ENCODE measurements at regions not wholly inside any gene's neighbourhood (a gene's known extent, or its start where the extent isn't known, plus 50 kb on each side); places are given as distances from the start of the nearest gene placed in this dataset.

DNA sequence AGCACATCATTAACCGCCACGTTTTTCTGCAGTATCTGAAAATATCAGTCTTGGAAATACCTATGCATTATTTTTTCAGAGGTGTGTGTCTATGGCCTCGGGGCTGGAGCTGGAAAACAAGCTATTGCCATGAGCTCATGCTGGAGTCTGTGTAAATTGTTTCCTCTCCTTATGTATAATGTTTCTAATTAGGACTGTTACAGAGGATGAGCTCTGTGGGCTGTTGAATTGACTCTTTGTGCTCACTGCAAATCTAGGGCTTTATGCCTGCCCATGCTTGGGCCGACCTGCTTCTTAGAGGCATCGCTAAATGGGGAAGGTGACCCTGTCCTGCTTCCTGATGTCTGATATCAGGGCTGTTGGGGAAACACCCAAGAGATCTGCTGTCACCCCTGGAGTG lies 80.8 kb upstream of the SLC22A16 start:
- Histone ChIP-seq H3K4me3 (ENCODE audit: insufficient read depth, low read depth, low read length) (no peak overlapping the region), H4K5ac (ENCODE audit: low read depth, low read length) (no peak overlapping the region), H2BK20ac (ENCODE audit: low read depth, low read length) (no peak overlapping the region), H3K18ac (ENCODE audit: low read depth, low read length) (no peak overlapping the region), H3K14ac (replicated peaks; ENCODE audit: low read depth, low read length) (no peak overlapping the region), H3K23ac (ENCODE audit: low read depth, low read length) (no peak overlapping the region), H3K36me3 (ENCODE audit: control insufficient read depth, insufficient read depth, low read length) (no peaks in the 10 kb centered on the region), H2AK9ac (replicated peaks; ENCODE audit: low read depth, low read length, poor library complexity) (no peak overlapping the region), H2BK15ac (ENCODE audit: low read depth, low read length) (no peak overlapping the region), H4K20me1 (ENCODE audit: insufficient read depth, low read length) (no peaks in the 10 kb centered on the region), H3K9me1 (ENCODE audit: insufficient read depth, low read length) (no peaks in the 10 kb centered on the region), H3K4ac (ENCODE audit: low read depth, low read length) (no peak overlapping the region), H2AFZ (replicated peaks; ENCODE audit: low read length, poor library complexity) (no peak overlapping the region), H3K4me2 (ENCODE audit: low read depth, low read length) (no peak overlapping the region), H3K79me1 (ENCODE audit: low read depth in 1 of 2, low read length in 2 of 2) (no peaks in the 10 kb centered on the region), H2BK120ac (ENCODE audit: low read depth, low read length) (no peak overlapping the region), H3K4me1 (ENCODE audit: control insufficient read depth, insufficient read depth, low read length) (no peaks in the 10 kb centered on the region), H3K9ac (ENCODE audit: low read depth, low read length) (no peak overlapping the region), H3K27ac (ENCODE audit: insufficient read depth, low read length) (no peak overlapping the region), H2AK5ac (ENCODE audit: low read depth, low read length) (no peak overlapping the region), H4K91ac (ENCODE audit: insufficient read depth, low read depth, low read length) (no peak overlapping the region), H3K9me3 (ENCODE audit: control insufficient read depth, insufficient read depth, low read length) (0 out of 2 replicates have a peak, but pooled peaks cover 2% of the 10 kb centered on the region), H3K56ac (ENCODE audit: extremely low read depth, insufficient read depth, low read length) (no peak overlapping the region), H4K8ac (ENCODE audit: low read depth in 2 of 2, low read length in 2 of 2) (no peak overlapping the region), H2BK5ac (ENCODE audit: low read depth, low read length, poor library complexity, severe bottlenecking) (no peak overlapping the region), H3K27me3 (ENCODE audit: control insufficient read depth, insufficient read depth, low read length) (no peaks in the 10 kb centered on the region; the same call in 1 of the 2 replicates)
- in situ Hi-C loops (cut with MboI; ENCODE audit: low sequenced_read_pairs): no loop called here
- no peak for TF ChIP-seq MAZ (IDR thresholded peaks at IDR 0.05; ENCODE audit: borderline replicate concordance, low read depth, low read length)
- TF ChIP-seq MAFK (IDR thresholded peaks at IDR 0.05; ENCODE audit: low read depth, low read length): no peak
- TF ChIP-seq, protein P1, sequence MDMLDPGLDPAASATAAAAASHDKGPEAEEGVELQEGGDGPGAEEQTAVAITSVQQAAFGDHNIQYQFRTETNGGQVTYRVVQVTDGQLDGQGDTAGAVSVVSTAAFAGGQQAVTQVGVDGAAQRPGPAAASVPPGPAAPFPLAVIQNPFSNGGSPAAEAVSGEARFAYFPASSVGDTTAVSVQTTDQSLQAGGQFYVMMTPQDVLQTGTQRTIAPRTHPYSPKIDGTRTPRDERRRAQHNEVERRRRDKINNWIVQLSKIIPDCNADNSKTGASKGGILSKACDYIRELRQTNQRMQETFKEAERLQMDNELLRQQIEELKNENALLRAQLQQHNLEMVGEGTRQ (IDR thresholded peaks at IDR 0.05; ENCODE audit: low read depth, low read length): no peak
- TF ChIP-seq RCOR1 (IDR thresholded peaks at IDR 0.05; ENCODE audit: insufficient replicate concordance, low read length): no peak
- TF ChIP-seq, protein P2, sequence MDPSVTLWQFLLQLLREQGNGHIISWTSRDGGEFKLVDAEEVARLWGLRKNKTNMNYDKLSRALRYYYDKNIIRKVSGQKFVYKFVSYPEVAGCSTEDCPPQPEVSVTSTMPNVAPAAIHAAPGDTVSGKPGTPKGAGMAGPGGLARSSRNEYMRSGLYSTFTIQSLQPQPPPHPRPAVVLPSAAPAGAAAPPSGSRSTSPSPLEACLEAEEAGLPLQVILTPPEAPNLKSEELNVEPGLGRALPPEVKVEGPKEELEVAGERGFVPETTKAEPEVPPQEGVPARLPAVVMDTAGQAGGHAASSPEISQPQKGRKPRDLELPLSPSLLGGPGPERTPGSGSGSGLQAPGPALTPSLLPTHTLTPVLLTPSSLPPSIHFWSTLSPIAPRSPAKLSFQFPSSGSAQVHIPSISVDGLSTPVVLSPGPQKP (IDR thresholded peaks at IDR 0.05; ENCODE audit: borderline replicate concordance, low read depth, low read length): no peak
- TF ChIP-seq, protein P3, sequence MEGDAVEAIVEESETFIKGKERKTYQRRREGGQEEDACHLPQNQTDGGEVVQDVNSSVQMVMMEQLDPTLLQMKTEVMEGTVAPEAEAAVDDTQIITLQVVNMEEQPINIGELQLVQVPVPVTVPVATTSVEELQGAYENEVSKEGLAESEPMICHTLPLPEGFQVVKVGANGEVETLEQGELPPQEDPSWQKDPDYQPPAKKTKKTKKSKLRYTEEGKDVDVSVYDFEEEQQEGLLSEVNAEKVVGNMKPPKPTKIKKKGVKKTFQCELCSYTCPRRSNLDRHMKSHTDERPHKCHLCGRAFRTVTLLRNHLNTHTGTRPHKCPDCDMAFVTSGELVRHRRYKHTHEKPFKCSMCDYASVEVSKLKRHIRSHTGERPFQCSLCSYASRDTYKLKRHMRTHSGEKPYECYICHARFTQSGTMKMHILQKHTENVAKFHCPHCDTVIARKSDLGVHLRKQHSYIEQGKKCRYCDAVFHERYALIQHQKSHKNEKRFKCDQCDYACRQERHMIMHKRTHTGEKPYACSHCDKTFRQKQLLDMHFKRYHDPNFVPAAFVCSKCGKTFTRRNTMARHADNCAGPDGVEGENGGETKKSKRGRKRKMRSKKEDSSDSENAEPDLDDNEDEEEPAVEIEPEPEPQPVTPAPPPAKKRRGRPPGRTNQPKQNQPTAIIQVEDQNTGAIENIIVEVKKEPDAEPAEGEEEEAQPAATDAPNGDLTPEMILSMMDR (conservative IDR thresholded peaks at IDR 0.05; ENCODE audit: low read depth, low read length): no peak
- no peak for TF ChIP-seq MXI1 (IDR thresholded peaks at IDR 0.05; ENCODE audit: borderline replicate concordance, low read depth, low read length)
- no peak for TF ChIP-seq FOS (IDR thresholded peaks at IDR 0.05; ENCODE audit: low read depth, low read length)
- TF ChIP-seq CEBPB (IDR thresholded peaks at IDR 0.05; ENCODE audit: low read depth, low read length): no peak
- TF ChIP-seq POLR2A (IDR thresholded peaks at IDR 0.05; ENCODE audit: low read depth, low read length): no peak
- TF ChIP-seq NFE2L2 (IDR thresholded peaks at IDR 0.05; ENCODE audit: low read depth, low read length): no peak
- TF ChIP-seq RFX5 (IDR thresholded peaks at IDR 0.05; ENCODE audit: low read depth, low read length): no peak
- no peak for TF ChIP-seq BHLHE40 (IDR thresholded peaks at IDR 0.05; ENCODE audit: low read depth, low read length)
- TF ChIP-seq SMC3 (IDR thresholded peaks at IDR 0.05; ENCODE audit: low read depth, low read length): no peak
- TF ChIP-seq CHD1 (IDR thresholded peaks at IDR 0.05; ENCODE audit: low read depth, low read length): no peak
- TF ChIP-seq RAD21 (IDR thresholded peaks at IDR 0.05; ENCODE audit: low read length): no peak
- ATAC-seq (ENCODE audit: low read depth) (no peak), DNase-seq (no peak)
- BruUV-seq (replicated peaks): no TSS peak
- ChIA-PET CTCF (no interaction called here), POLR2A (ENCODE audit: unreplicated experiment) (no interaction called here)
- intact Hi-C loops (cut with micrococcal nuclease): no loop called here
- no CpG with 5 or more reads among the region's 5 CpGs for WGBS, 2 experiments (ENCODE audit: extremely low coverage in 2 of 2, insufficient read length in 1 of 2)
- dilution Hi-C loops (cut with HindIII; ENCODE audit: low sequenced_read_pairs, unreplicated experiment): no loop called here
